Smooth muscle cell (in vitro differentiated cells): ENCODE measurements at regions not wholly inside any gene's neighbourhood (a gene's known extent, or its start where the extent isn't known, plus 50 kb on each side); places are given as distances from the start of the nearest gene placed in this dataset.

Experiments
- DNase-seq: peaks from one replicate; lab custom pipeline; 2025; ENCODE audit not compliant: unreplicated experiment; lab: John Stamatoyannopoulos, UW
- H2AFZ ChIP-seq: fragments of 200-600 bp; sonication (generic); 2 replicates; pipeline ENCODE4 v1.6.0; 2016; ENCODE audit warnings: antibody characterized with exemption, low read depth, mild to moderate bottlenecking
- H3F3A ChIP-seq: fragments of 200-600 bp; sonication (generic); 2 replicates; pipeline ENCODE4 v1.6.0; 2017; ENCODE audit warnings: antibody characterized with exemption, low read depth
- H3K27ac ChIP-seq: fragments of 200-600 bp; sonication (generic); 2 replicates; pipeline ENCODE4 v1.5.1; 2016; ENCODE audit warnings: low read depth, mild to moderate bottlenecking
- H3K27me3 ChIP-seq: fragments of 200-600 bp; sonication (generic); 2 replicates; pipeline ENCODE4 v1.6.1; 2016; ENCODE audit warnings: low read depth, mild to moderate bottlenecking
- H3K36me3 ChIP-seq: fragments of 200-600 bp; sonication (generic); 2 replicates; pipeline ENCODE4 v1.5.1; 2016; ENCODE audit warnings: low read depth
- H3K4me1 ChIP-seq: fragments of 200-600 bp; sonication (generic); 2 replicates; pipeline ENCODE4 v1.5.1; 2016; ENCODE audit warnings: low read depth
- H3K4me2 ChIP-seq: fragments of 200-600 bp; sonication (generic); 2 replicates; pipeline ENCODE4 v1.6.0; 2016; ENCODE audit warnings: mild to moderate bottlenecking
- H3K4me3 ChIP-seq: fragments of 200-600 bp; sonication (generic); 2 replicates; pipeline ENCODE4 v1.5.1; 2016; ENCODE audit warnings: mild to moderate bottlenecking
- H3K79me2 ChIP-seq: fragments of 200-600 bp; sonication (generic); 2 replicates; pipeline ENCODE4 v1.6.0; 2016; ENCODE audit warnings: low read depth, mild to moderate bottlenecking
- H3K9ac ChIP-seq: fragments of 200-600 bp; sonication (generic); 2 replicates; pipeline ENCODE4 v1.6.0; 2016; ENCODE audit warnings: low read depth
- H3K9me3 ChIP-seq: fragments of 200-600 bp; sonication (generic); replicated peaks from 2 replicates; pipeline ENCODE4 v1.5.1; 2016; ENCODE audit warnings: low read depth
- H4K20me1 ChIP-seq: fragments of 200-600 bp; sonication (generic); 2 replicates; pipeline ENCODE4 v1.6.0; 2016; ENCODE audit warnings: low read depth
- CTCF ChIP-seq: fragments of 200-600 bp; sonication (generic); IDR thresholded peaks from 2 replicates; pipeline ENCODE4 v1.5.1; 2017; ENCODE audit warnings: borderline replicate concordance, mild to moderate bottlenecking, antibody characterized with exemption; ENCODE audit not compliant: insufficient read depth, poor library complexity, severe bottlenecking
- WGBS: methylation state at CpG from one replicate; pipeline ENCODE4 v1.1.7; 2016; ENCODE audit warnings: low lambda C conversion rate; 5-methylcytosine and 5-hydroxymethylcytosine counted together

DNA sequence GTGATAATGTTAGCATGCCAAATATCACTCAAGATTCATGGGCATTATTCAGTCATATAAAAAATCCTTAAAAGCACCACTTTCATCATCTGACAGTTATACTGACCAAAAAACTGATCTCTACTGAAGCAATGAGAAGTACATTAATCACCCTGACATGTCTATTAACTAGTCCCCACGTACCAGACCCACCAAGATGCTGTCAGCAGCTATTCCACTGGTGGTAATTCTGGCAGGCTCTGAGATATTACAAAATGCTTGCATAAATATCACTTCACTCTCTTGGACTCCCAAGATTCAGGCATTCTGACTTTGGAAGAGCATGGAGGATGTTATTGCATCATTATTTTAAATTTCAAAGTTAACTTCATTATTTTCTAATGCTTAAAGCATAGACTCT, 717.0 kb downstream of the DNAH5 start:
- Histone ChIP-seq H3K4me2 (no peak overlapping the region), H3K4me1 (no peaks in the 10 kb centered on the region), H3K36me3 (no peaks in the 10 kb centered on the region), H3K4me3 (no peak overlapping the region), H3K27ac (no peak overlapping the region), H3F3A (no peaks in the 10 kb centered on the region), H3K9me3 (no peaks in the 10 kb centered on the region), H4K20me1 (no peaks in the 10 kb centered on the region), H3K79me2 (no peaks in the 10 kb centered on the region), H3K9ac (no peak overlapping the region), H3K27me3 (no peaks in the 10 kb centered on the region), H2AFZ (no peak overlapping the region)
- no peak for DNase-seq
- no peak for TF ChIP-seq CTCF
- WGBS: 50% methylated on average over 1 of the region's 1 CpG

DNA sequence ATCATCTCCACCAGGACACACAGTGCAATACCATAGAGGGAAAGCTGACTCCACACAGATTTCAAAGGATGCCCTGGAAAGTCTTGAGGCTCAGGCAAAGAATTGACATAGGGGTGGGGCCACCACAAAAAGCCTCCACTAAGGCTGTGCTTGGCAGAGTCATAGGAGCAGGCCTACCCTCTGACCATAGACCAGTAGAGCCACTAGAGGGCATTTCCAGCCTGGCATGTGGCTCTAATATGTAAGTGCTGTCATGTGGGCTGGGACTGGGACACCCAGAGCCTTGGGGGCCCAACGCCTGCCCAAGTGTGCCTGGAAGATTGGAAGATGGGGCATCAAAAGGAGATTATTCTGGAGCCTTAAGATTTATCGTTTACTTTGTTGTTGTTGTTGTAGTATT, 726.0 kb downstream of the DNAH5 start:
- Histone ChIP-seq H3K4me2 (no peak overlapping the region), H2AFZ (no peak overlapping the region), H3K4me3 (no peak overlapping the region), H3K9me3 (no peaks in the 10 kb centered on the region), H3K9ac (no peak overlapping the region), H3K36me3 (no peaks in the 10 kb centered on the region), H3K27ac (no peak overlapping the region), H3K79me2 (no peaks in the 10 kb centered on the region), H3K27me3 (no peaks in the 10 kb centered on the region), H3K4me1 (no peaks in the 10 kb centered on the region), H3F3A (no peaks in the 10 kb centered on the region), H4K20me1 (no peaks in the 10 kb centered on the region)
- WGBS: 81% methylated on average over 2 of the region's 2 CpGs
- TF ChIP-seq CTCF: no peak
- no peak for DNase-seq

DNA sequence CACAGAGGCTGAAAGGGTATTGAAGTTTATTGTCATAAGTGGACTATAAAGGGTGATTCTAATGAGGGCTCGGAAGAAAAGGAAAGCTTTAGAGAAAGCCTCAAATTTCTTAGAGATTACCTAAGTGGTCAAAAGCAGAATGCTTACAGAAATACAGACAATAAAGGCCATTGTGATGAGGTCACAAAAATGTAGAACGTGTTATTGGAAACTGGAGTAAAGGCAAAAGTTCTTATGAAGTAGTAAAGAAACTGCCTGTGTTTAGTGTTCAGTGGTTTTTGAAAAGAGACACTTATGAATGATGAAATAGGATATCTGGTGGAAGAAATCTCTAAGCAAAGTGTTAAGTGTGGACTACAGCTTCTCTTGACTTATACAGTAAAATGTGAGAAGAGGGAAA, 726.9 kb downstream of the DNAH5 start:
- H3K79me2 ChIP-seq: no peaks in the 10 kb centered on the region
- H4K20me1 ChIP-seq: no peaks in the 10 kb centered on the region
- WGBS: 49% methylated on average over 2 of the region's 2 CpGs
- peak overlapping the region; percentile 48 for H3K27ac ChIP-seq
- no peak overlapping the region for H3K4me2 ChIP-seq
- no peak overlapping the region for H2AFZ ChIP-seq
- H3K4me3 ChIP-seq: no peak overlapping the region
- no peaks in the 10 kb centered on the region for H3K36me3 ChIP-seq
- no peak overlapping the region for H3K9ac ChIP-seq
- H3F3A ChIP-seq: no peaks in the 10 kb centered on the region
- no peak for DNase-seq
- H3K9me3 ChIP-seq: no peaks in the 10 kb centered on the region
- H3K4me1 ChIP-seq: no peaks in the 10 kb centered on the region
- TF ChIP-seq CTCF: no peak
- H3K27me3 ChIP-seq: no peaks in the 10 kb centered on the region

GRCh38 chr5:13215806-13216205, 728.7 kb downstream of the DNAH5 start:
- no peaks in the 10 kb centered on the region for H3K9me3 ChIP-seq
- TF ChIP-seq CTCF: no peak

More at GRCh38 chr5:13215806-13216205, 728.7 kb downstream of the DNAH5 start:
- no peaks in the 10 kb centered on the region for H3K36me3 ChIP-seq
- H3F3A ChIP-seq: no peaks in the 10 kb centered on the region
- no peak overlapping the region for H3K4me3 ChIP-seq
- H3K27me3 ChIP-seq: no peaks in the 10 kb centered on the region
- DNase-seq: no peak
- H3K9ac ChIP-seq: no peak overlapping the region
- H3K4me2 ChIP-seq: no peak overlapping the region
- no peaks in the 10 kb centered on the region for H4K20me1 ChIP-seq
- no peak overlapping the region for H3K27ac ChIP-seq
- no peaks in the 10 kb centered on the region for H3K79me2 ChIP-seq
- no peaks in the 10 kb centered on the region for H3K4me1 ChIP-seq
- no peak overlapping the region for H2AFZ ChIP-seq
